NCI-H524 (cell line): ENCODE measurements at regions not wholly inside any gene's neighbourhood (a gene's known extent, or its start where the extent isn't known, plus 50 kb on each side); places are given as distances from the start of the nearest gene placed in this dataset.

Experiments used
- DNase-seq, 2 experiments: peaks; one replicate each; lab custom pipeline; 2025; lab: John Stamatoyannopoulos, UW

- no peak for DNase-seq
These were observed 523.4 kb downstream of the CCDC85A start for GRCh38 chr2:56707218-56707617.

- DNase-seq, result no peak
These were observed 523.9 kb downstream of the CCDC85A start for GRCh38 chr2:56707650-56708049.

GRCh38 chr2:56709181-56709580, 525.4 kb downstream of the CCDC85A start:
- no peak for DNase-seq

GRCh38 chr2:56713161-56713676, 529.4 kb downstream of the CCDC85A start:
- peak; percentile 30 to 53 for DNase-seq

GRCh38 chr2:56713978-56714377, 530.2 kb downstream of the CCDC85A start:
- DNase-seq, result no peak

GRCh38 chr2:56714400-56714799, 530.6 kb downstream of the CCDC85A start:
- no peak for DNase-seq

- DNase-seq, result no peak
These were observed 531.9 kb downstream of the CCDC85A start for GRCh38 chr2:56715683-56716082.

GRCh38 chr2:56718413-56718812, 534.6 kb downstream of the CCDC85A start:
- no peak for DNase-seq

- no peak for DNase-seq
These were observed 545.4 kb downstream of the CCDC85A start for GRCh38 chr2:56729212-56729611.

- DNase-seq, result no peak
These were observed 549.2 kb downstream of the CCDC85A start for GRCh38 chr2:56732946-56733345.

- no peak for DNase-seq
These were observed 555.6 kb downstream of the CCDC85A start for GRCh38 chr2:56739413-56739812.

- no peak for DNase-seq
These were observed 557.9 kb downstream of the CCDC85A start for GRCh38 chr2:56741601-56742102.

GRCh38 chr2:56743807-56744206, 560.0 kb downstream of the CCDC85A start:
- no peak for DNase-seq

- DNase-seq, result peak; percentile 6 to 48
These were observed 565.5 kb downstream of the CCDC85A start for GRCh38 chr2:56749152-56749752.

- DNase-seq, result no peak
These were observed 569.4 kb downstream of the CCDC85A start for GRCh38 chr2:56753182-56753581.

GRCh38 chr2:56754066-56754615, 570.4 kb downstream of the CCDC85A start:
- DNase-seq, result no peak

- no peak for DNase-seq
These were observed 570.8 kb downstream of the CCDC85A start for GRCh38 chr2:56754627-56755026.

GRCh38 chr2:56757884-56758545, 574.2 kb downstream of the CCDC85A start:
- no peak for DNase-seq

- no peak for DNase-seq
These were observed 579.9 kb downstream of the CCDC85A start for GRCh38 chr2:56763683-56764082.

GRCh38 chr2:56768973-56769372, 585.2 kb downstream of the CCDC85A start:
- DNase-seq, result no peak

GRCh38 chr2:56770490-56770889, 586.7 kb downstream of the CCDC85A start:
- DNase-seq, result no peak

GRCh38 chr2:56784046-56784445, 600.3 kb downstream of the CCDC85A start:
- no peak for DNase-seq

GRCh38 chr2:56801214-56801613, 617.4 kb downstream of the CCDC85A start:
- DNase-seq, result no peak
